Cardiac fibroblast (primary cell): ENCODE measurements at regions not wholly inside any gene's neighbourhood (a gene's known extent, or its start where the extent isn't known, plus 50 kb on each side); places are given as distances from the start of the nearest gene placed in this dataset.
A peak's percentile ranks its signal among the peaks of the same experiment; 100 is the strongest.

Experiments
- DNase-seq, 2 donors: peaks; one replicate each; pipeline versions ENCODE4 v3.0.0 to v3.0.0-alpha.2; 2010; ENCODE audit warnings: low read depth in 2 of 2
- H3K4me3 ChIP-seq, 2 donors: replicated peaks in 1 of 2; 1 replicate in 1 of 2; 2 replicates in 1 of 2; pipeline ENCODE4 v1.5.1; 2011; ENCODE audit warnings: low read depth in 2 of 2, low read length in 2 of 2, mild to moderate bottlenecking in 2 of 2, moderate library complexity in 1 of 2
- TF ChIP-seq, protein P1 (sequence below): IDR thresholded peaks from one replicate; pipeline ENCODE4 v1.5.1; 2011; ENCODE audit warnings: low read depth, mild to moderate bottlenecking, low read length, inconsistent platforms

GRCh38 chr9:591292-591691 lies 250.2 kb upstream of the DMRT1 start:
- TF ChIP-seq, protein P1, sequence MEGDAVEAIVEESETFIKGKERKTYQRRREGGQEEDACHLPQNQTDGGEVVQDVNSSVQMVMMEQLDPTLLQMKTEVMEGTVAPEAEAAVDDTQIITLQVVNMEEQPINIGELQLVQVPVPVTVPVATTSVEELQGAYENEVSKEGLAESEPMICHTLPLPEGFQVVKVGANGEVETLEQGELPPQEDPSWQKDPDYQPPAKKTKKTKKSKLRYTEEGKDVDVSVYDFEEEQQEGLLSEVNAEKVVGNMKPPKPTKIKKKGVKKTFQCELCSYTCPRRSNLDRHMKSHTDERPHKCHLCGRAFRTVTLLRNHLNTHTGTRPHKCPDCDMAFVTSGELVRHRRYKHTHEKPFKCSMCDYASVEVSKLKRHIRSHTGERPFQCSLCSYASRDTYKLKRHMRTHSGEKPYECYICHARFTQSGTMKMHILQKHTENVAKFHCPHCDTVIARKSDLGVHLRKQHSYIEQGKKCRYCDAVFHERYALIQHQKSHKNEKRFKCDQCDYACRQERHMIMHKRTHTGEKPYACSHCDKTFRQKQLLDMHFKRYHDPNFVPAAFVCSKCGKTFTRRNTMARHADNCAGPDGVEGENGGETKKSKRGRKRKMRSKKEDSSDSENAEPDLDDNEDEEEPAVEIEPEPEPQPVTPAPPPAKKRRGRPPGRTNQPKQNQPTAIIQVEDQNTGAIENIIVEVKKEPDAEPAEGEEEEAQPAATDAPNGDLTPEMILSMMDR, result no peak
- DNase-seq, result peak in 1 of 2 donors; percentile 53
- no peak overlapping the region for H3K4me3 ChIP-seq

GRCh38 chr9:592225-592624 lies 249.3 kb upstream of the DMRT1 start:
- H3K4me3 ChIP-seq, result no peak overlapping the region
- DNase-seq, result no peak
- TF ChIP-seq, protein P1, result no peak

- TF ChIP-seq, protein P1, result no peak
- no peak for DNase-seq
- no peak overlapping the region for H3K4me3 ChIP-seq
Observed at GRCh38 chr9:592733-593132, 248.8 kb upstream of the DMRT1 start.

GRCh38 chr9:593809-594208 lies 247.7 kb upstream of the DMRT1 start:
- H3K4me3 ChIP-seq, result no peak overlapping the region
- TF ChIP-seq, protein P1, result no peak
- no peak for DNase-seq

GRCh38 chr9:596703-597102 lies 244.8 kb upstream of the DMRT1 start:
- no peak for DNase-seq
- TF ChIP-seq, protein P1, result no peak
- H3K4me3 ChIP-seq, result no peak overlapping the region

GRCh38 chr9:600006-600405 lies 241.5 kb upstream of the DMRT1 start:
- no peak overlapping the region for H3K4me3 ChIP-seq
- TF ChIP-seq, protein P1, result no peak
- DNase-seq, result no peak

DNA sequence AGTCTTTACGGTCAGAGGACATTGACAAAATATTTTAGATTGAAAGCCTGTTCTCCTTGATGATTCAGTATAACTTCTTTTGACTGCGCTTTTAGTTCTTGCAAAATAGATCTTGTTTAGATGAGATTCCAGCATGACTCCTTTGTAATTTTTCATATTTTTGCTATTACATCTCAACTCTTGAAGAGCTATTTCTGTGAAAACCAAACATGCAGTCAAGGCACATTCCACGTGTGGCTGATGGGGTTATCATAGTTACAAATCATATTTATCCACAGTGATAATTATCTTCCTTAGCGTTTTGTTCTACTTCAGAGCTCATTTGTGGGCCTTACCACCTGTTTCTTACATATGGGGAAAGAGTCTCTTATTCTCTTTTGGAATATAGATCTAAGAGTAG lies 238.8 kb upstream of the DMRT1 start:
- no peak overlapping the region for H3K4me3 ChIP-seq
- no peak for DNase-seq
- TF ChIP-seq, protein P1, result no peak
